T-helper 22 cell (primary cell): ENCODE measurements at regions not wholly inside any gene's neighbourhood (a gene's known extent, or its start where the extent isn't known, plus 50 kb on each side); places are given as distances from the start of the nearest gene placed in this dataset.
"Not testable (repeated sequence)": the region's sequence is repeated elsewhere in the genome, so short reads cannot be mapped to it uniquely, and the experiment has no call there.

Experiments used
- DNase-seq: peaks from one replicate; pipeline ENCODE4 v3.0.0-alpha.2; 2020; ENCODE audit warnings: low read depth

DNA sequence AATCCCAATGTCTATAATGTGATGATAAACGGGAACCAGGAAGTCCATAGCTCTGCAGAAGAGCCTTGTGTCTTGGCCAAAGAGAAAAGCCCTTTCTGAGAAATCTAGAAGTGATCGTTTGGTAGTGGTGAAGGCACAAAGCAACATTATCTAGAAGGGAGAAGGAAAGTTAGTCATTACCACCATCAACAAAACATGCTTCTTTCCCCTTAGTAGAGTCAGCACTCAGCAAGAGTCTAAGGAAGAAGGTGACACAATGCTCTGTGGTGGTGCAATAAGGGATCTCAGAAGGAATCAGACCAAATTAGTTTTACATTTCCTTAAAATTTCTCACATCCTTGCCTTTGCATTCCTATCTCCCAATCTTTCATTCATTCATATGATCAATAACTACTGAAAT lies 134.4 kb upstream of the PRDX6 start:
- DNase-seq, result no peak

DNA sequence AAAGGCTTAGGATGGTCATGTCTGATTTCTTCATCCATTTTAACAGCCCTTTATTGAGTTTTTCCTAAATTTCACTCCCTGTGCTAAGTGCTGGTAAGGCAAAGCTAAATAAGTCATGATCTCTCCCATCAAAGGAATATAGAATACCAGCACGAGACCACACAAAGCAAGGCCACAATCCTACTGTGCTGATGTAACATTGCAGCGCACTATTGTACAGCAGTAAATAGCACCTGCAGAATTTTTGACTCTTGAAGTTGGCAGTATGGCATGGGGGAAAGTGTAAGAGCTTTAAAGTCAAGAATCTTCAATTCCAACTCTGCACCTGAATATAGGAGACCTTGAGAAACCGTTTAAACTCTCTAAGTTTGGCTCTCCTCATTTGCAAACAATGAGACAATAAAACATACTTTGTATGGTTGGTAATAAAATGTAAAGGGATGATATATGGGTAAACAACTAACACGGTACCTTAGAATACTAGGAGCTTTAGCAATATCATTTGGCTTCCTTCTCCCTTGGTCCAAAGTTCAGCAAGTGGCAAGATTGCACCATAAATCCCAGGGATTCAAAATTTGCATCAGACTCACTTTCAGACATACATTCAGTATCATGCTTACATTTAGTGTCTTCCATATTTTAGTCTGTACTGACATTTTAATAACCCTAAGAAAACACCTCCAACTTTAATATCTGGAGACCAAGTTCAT lies 132.9 kb upstream of the PRDX6 start:
- no peak for DNase-seq

DNA sequence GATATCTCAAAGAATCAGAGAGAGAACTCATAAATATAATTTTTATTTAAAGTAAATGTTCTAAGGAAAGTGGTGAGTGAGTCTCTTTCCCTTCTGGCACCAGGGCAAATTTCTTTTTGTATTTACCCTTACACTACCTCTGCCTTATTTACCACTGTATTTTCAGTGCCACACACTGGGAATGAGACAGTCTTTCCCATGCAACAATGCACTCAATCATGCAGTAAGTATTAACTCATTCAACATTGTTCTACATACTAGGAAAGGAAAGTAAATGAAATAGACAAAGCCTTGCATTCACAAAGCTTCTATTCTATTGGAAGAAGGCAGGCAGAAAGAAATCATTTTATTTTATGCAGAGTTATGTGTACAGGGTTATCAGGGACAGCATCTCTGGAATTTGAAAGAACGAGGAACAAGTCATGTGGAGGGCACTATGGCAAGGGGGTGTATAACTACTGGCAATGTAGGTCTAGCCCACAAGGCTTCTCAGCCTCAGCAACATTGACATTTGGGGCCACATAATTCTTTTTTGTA lies 129.8 kb upstream of the PRDX6 start:
- DNase-seq, result no peak

DNA sequence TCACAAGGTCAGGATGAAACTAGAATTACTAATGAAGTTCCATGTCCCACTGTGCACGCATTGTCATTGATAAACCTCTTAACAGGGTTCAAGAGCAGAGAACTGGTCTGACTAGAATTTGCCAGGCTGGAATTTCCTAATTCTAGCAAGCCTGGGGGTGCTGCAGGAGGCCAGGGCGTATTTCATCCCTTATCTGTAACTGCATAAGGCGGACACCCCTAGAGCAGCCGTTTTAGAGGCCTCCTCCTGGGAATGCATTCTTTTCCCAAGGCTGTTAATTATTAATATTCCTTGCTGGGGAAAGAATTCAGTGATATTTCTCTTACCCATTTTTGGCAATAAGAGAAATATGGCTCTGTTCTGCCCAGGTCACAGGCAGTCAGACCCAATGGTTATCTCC lies 124.5 kb upstream of the PRDX6 start:
- DNase-seq, result not testable (repeated sequence)

DNA sequence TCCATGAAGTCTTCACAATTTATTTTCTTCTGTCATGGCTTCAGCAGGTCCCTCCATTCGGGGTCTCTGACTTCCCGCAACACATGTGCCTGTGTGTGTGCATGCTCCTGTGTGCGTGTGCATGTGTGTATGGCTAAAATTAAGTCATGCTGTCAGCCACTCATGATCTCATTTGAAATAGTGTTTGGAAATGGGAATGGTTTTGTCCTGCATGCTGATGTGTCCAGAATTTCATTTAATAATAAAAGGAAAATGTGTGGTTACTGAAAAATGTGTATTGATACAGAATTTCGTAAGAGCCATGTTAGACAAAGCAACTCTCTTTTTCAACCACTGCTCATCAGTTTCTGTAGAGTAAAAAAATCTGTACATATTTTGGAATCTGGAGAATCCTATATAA lies 123.8 kb upstream of the PRDX6 start:
- no peak for DNase-seq

DNA sequence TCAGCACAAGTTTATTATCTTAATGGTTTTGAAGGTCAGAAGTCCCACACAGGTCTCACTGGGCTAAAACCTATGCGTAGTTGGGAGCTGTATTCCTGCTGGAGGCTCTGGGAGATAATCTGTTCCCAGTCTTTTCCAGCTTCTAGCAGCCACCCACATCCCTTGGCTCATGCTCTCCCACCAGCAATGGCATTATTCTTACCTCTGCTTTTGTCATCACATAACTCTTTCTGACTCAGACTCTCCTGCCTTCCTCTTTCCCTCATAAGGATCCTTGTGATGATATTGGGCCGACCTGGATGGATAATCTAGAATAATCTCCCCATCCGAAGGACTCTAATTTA lies 122.2 kb upstream of the PRDX6 start:
- DNase-seq, result no peak

DNA sequence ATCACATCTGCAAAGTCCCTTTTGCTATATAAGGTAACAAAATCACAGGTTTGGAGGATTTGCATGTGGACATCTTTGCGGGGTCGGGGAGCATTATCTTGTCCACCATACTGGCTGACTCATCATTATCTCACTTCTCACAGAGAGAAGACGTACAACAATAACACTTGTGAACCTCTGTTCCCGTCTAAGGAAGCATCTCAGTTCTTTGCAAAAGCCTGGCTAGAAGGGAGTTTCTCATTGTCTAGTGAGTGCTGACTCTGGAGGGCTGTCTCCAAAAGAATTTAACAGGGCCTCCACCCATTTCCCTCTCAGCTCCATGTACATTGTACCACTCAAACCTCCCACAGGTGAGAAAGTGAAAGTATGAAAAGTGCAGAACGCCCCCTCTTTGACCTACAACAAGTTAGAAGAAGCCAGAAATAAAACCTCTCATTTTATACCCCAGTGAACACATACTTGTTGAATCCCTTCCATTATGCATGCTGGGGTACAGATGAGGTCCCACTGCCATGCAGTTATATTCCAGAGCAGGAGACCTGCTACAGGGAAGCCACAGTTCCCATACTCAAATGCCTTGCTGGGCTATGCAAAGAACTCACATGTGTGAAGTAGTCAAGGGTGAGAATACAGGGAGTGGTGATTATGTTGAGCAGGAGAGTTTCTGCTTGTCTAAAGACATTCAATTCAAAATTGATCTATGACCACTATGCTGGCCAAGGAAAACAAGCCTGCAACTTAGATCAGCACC lies 121.7 kb upstream of the PRDX6 start:
- no peak for DNase-seq

DNA sequence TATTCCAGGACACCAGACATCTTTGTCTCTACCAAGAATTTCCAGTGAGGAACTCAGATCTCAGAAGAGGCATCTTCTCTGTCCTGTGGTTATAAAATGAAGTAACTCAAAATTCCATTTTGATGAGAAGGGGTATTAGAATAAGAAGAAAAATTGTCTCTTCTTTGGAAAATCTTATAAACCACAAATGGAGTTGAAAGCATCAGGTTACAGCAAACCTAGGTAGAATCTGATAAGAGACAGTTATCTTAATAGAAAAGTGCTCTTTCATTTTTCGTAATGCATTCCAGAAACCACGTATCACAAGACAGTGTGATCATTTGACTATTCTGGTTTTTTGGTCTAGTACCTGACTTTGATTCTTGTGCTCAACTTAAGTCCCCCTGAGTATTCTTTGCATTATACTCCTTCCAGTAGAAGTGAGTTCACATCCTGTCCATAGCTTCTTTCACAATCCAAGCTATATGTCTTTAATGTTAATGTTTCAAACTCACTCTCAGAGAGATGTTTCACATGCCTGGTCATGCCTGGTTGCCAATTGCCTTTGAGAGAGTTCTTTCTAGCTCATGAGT lies 120.9 kb upstream of the PRDX6 start:
- no peak for DNase-seq

DNA sequence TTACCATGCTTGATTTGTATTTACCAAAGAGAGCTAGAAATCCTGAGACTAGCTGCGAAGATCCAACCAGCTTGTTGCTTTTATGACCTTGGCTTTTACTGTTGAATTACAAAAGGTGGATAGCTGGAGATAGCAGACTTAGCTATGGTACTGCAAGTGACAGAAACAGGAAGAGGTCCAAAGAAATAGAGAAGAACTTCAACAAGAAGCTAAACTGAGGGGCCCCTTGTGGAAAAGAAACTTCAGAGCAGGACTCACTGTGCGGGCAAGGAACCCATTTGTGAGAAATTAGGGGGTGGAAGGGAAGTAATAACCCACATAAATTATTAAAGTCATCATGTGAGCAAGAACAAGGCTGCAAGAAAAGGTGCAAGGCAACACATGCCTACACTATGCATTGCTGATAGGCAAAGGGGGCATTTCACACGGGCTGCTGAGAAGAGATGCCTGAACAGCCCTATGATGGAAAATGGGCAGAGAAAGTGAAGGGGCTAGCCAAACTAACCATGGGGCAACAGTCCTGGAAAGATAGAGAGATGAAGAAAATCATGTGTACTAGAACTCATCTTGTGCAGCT lies 116.6 kb upstream of the PRDX6 start:
- no peak for DNase-seq

DNA sequence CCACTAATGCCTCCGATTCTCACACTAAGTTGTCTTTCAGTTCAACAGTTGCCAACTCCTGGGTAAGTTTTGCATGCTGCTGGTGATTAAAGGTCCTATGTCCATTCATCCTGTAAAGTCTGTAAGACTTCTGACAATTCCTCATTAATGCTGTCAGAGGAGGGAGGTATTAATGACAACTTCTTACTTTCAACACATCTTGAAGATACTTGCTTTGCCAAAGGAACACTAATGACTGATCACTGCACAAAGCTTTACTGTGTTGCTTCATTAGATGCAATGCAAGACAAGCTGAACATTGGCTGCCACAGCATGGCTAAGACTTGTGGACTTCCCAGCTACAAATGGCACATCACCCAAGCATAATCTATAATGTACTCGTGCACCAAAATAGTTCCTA lies 114.6 kb upstream of the PRDX6 start:
- no peak for DNase-seq

DNA sequence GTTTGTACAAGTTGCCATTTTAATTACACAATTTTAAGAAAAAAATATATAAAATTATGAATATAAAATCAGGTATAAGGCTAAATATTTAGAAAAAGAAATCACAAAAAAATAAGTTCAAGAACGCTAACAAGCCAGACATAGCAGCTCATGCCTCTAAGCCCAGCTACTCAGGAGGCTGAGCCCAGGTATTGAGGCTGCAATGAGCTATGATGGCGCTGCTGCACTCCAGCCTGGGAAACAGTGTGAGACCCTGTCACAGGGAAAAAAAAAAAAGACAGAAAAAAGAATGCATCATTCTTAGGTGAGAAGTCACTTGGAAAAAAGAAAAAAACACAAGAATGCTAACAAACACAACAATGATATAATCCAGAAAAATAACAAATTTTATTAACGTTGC lies 112.3 kb upstream of the PRDX6 start:
- no peak for DNase-seq

DNA sequence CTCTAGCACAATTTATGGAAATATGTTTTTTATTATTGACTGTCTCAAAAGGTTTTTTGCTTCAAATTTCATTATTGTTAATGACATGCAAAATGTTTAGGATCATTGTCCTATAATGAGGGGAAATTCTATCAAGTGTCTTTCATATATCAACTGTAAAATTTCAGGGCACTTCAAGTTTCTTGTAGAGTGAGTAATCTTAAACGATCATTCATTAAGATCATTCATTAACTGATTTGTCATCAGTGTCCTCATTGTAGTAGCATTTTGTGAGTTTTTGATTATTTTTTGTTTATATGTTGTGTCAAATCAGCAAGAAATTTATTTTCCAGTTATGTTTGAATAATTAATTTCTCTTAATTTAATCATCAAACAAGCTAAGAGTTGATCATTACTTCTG lies 111.8 kb upstream of the PRDX6 start:
- no peak for DNase-seq

DNA sequence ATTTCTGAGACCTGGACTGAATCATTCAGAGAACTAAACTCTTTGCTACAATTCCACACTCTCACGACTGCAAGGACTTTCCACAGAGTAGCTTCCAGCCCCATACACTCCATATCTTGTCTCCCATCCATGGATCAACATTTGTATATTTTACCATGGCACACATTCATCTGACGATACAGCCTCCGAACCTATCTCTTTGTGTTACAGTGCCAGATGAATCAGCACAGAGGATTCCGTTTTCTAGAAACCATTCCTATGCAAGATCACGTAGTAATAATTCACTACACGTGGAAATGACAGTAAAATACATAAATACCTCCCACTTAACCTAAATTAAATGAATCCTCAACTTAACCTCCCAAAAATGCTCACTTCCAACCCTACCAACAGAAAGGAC lies 110.0 kb upstream of the PRDX6 start:
- no peak for DNase-seq

DNA sequence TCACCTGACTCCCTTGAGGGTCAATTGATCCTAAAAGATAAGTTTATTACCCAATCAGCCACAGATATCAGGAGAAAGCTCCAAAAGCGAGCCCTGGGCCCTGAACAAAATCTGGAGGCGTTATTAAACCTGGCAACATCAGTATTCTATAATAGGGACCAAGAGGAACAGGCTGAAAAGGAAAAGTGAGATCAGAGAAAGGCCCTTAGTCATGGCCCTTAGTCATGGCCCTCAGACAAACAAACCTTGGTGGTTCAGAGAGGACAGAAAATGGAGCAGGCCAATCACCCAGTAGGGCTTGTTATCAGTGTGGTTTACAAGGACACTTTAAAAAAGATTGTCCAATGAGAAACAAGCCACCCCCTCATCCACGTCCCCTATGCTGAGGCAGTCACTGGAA lies 106.5 kb upstream of the PRDX6 start:
- DNase-seq, result not testable (repeated sequence)

DNA sequence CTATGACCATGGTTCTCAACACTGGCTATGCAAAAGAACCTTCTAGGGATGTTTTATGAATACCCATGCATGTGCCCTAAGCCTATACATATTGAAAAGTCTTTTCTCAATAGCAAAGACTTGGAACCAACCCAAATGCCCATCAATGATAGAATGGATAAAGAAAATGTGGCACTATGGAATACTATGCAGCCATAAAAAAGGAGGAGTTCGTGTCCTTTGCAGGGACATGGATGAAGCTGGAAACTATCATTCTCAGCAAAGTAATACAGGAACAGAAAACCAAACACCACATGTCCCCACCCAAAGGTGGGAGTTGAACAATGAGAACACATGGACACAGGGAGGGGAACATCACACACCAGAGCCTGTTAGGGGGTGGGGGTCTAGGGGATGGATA lies 101.1 kb upstream of the PRDX6 start:
- not testable (repeated sequence) for DNase-seq

DNA sequence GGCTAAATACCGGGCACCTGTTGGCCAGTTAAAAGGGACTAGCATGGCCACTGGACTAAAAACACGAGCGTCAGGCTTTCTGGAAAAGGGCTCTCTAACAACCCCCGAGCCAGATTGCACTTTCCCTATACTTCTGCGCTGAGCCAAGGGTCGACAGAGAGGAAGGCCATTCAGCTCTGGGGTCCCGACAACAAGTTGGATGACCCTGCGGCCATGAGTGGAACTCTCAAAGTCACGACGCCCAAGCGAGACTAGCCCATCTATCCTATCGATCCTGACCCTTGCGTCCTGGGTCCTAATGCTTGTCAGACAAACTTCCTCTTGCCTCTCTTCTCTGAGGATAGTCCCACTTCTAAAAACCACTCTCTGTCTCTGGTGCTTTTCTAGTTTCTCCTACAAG lies 99.9 kb upstream of the PRDX6 start:
- DNase-seq, result no peak

DNA sequence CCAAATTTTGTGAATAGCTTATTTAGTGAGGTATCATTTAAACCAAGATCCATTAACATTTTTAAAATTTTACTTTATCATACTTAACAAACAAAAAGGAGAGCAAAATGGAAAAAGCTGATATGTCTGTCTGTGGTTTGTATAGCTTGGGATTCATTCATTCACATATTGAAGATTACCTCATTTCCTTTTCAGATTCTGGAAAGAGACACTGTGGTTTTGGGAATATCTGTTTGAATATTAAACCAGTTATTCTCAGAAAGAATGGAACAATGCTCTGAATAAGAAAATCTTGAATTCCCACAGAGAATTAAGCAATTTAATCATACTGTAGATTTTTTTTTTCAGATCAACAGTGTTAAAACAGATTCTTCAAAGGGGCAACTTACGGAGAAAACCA lies 93.8 kb upstream of the PRDX6 start:
- DNase-seq, result no peak

DNA sequence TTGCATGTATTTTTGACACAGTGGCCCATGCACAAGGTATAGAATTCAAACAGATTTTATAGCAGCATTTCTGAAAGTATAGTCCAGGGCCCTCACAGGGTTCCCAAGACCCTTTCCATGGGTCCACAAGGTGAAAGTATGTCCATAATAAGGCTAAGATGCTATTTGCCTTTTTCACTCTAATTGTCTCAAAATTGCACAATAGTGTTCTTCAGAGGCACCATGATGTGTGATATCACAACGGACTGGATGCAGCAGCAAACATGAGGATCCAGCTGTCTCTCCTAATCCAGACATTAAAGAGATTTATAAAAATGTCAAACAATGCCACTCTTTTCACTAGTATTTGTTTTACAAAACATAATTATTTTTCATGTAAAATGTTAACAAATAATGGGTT lies 88.8 kb upstream of the PRDX6 start:
- no peak for DNase-seq

DNA sequence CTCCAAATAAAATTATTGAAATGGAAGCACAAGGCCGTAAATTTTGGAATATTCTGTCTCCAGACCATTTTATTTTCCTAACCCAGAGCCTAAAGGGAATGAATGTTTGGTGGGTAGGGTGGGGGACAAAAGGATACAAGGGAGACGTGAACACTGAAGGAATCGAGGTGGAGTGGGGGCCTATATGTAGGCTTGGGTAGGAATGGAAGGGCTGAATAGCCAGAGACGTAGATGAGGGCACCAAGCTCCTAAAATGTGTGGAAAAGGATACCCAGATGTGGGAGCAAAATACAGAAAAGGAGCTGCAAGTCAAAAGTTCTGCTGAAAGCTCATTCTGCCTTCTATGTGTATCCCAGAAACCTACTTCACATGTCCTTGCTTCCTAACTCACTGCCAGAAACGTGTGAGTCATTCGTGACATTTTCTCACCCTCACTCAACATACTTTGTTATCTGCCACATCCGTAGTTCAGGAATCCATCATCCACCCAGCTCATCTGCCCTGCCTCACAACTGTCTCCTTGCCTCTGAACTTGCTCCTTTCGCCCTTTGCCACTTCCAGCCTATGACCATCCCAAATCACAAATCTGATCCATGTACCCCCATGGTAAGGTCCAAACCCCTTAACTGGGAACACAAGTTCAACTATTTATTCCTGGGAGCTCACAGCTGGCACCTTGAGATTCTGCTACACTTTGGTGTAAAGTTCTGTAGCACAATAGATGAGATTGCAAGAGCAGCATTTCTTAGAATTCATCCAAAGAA lies 84.1 kb upstream of the PRDX6 start:
- DNase-seq, result no peak

DNA sequence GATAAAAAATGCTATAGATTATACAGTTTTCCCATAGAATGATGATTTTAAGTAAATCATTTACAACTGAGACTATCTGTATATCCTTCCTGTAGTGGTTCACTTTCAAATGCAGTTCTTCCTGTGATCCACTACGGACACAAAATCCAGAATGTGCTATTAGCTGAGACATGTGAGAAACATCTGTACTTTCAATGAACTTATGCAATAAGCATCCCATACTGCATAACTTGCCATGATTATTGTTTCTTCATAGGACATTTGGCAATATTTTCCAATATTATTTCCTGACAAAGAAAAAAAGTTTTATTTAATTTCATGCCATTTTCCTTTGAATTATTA lies 83.5 kb upstream of the PRDX6 start:
- no peak for DNase-seq

DNA sequence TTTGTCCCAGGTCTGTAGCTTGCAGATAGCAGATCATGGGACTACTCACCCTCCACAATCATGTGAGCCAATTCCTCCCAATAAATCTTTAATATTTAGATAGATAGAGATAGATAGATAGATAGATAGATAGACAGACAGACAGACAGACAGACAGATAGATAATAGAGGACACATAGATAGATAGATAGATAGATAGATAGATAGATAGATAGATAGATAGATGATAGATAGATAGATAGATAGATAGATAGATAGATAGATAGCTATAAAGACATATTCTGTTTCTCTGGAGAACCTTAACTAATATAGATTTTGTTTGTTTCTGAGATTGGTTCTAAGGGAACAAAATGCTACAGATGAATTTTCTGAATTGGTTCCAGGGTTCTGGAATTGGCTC lies 82.3 kb upstream of the PRDX6 start:
- not testable (repeated sequence) for DNase-seq

DNA sequence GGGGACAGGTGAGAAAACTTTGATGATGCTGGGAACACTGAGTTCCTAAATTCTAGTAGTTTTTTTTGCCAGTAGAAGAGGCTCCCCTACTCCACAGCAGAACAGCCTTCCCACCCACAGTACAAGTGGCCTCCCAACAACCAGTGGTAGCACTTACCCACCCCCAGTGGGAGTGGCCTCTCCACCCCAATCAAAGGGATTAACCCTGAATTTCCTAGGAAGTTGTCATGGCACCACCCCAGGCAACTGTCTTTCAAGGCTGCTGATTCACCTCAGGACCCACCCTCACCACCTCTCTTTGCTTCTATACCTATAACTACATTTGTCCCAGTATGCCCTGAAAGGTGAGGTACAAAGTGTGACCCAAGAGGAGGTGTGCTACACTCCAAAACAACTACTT lies 81.4 kb upstream of the PRDX6 start:
- no peak for DNase-seq
